HL-60 (cell line): ENCODE measurements at regions not wholly inside any gene's neighbourhood (a gene's known extent, or its start where the extent isn't known, plus 50 kb on each side); places are given as distances from the start of the nearest gene placed in this dataset.

Source experiments
- CTCF ChIP-seq: IDR thresholded peaks from one replicate; pipeline ENCODE4 v1.5.1; 2011; ENCODE audit warnings: low read length, control low read depth, inconsistent platforms; ENCODE audit not compliant: insufficient read depth
- GABPA ChIP-seq: IDR thresholded peaks from 2 replicates; pipeline ENCODE4 v1.6.1; 2012; ENCODE audit warnings: low read depth
- POLR2AphosphoS5 ChIP-seq: IDR thresholded peaks from 2 replicates; pipeline ENCODE4 v1.6.1; 2012; ENCODE audit warnings: low read depth
- TF ChIP-seq, protein P1 (sequence below): IDR thresholded peaks from 2 replicates; pipeline ENCODE4 v1.6.1; 2012; ENCODE audit warnings: low read depth; ENCODE audit not compliant: insufficient replicate concordance

- TF ChIP-seq CTCF, result no peak
- TF ChIP-seq, protein P1, sequence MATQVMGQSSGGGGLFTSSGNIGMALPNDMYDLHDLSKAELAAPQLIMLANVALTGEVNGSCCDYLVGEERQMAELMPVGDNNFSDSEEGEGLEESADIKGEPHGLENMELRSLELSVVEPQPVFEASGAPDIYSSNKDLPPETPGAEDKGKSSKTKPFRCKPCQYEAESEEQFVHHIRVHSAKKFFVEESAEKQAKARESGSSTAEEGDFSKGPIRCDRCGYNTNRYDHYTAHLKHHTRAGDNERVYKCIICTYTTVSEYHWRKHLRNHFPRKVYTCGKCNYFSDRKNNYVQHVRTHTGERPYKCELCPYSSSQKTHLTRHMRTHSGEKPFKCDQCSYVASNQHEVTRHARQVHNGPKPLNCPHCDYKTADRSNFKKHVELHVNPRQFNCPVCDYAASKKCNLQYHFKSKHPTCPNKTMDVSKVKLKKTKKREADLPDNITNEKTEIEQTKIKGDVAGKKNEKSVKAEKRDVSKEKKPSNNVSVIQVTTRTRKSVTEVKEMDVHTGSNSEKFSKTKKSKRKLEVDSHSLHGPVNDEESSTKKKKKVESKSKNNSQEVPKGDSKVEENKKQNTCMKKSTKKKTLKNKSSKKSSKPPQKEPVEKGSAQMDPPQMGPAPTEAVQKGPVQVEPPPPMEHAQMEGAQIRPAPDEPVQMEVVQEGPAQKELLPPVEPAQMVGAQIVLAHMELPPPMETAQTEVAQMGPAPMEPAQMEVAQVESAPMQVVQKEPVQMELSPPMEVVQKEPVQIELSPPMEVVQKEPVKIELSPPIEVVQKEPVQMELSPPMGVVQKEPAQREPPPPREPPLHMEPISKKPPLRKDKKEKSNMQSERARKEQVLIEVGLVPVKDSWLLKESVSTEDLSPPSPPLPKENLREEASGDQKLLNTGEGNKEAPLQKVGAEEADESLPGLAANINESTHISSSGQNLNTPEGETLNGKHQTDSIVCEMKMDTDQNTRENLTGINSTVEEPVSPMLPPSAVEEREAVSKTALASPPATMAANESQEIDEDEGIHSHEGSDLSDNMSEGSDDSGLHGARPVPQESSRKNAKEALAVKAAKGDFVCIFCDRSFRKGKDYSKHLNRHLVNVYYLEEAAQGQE, result no peak
- no peak for TF ChIP-seq POLR2AphosphoS5
- no peak for TF ChIP-seq GABPA
Observed at GRCh38 chr1:72586023-72586685, 303.8 kb upstream of the NEGR1 start.
